Endothelial cell of umbilical vein (primary cell): ENCODE measurements at regions not wholly inside any gene's neighbourhood (a gene's known extent, or its start where the extent isn't known, plus 50 kb on each side); places are given as distances from the start of the nearest gene placed in this dataset.

Experiments
- BruUV-seq: library from RNA; stranded (reverse); fragments of 400-500 nt; replicated peaks from 2 replicates; lab custom pipeline; 2021; lab: Mats Ljungman, UMichigan
- CTCF ChIA-PET: fragments of 300-600, 350-600 bp; sonication (Branson Sonifier 250); formaldehyde crosslinking; loops from one replicate; lab custom pipeline; 2021; ENCODE audit warnings: antibody characterized with exemption, inconsistent platforms; lab: Charles Lee
- POLR2A ChIA-PET: fragments of 300-600, 350-600 bp; sonication (Branson Sonifier 250); formaldehyde crosslinking; loops from one replicate; lab custom pipeline; 2021; ENCODE audit warnings: antibody characterized with exemption, inconsistent platforms; lab: Charles Lee
- DNase-seq: peaks from one replicate; pipeline ENCODE4 v3.0.0-alpha.2; 2011; ENCODE audit warnings: low read depth, low spot score
- FAIRE-seq: peaks from 2 replicates; lab custom pipeline; 2011; peaks lifted over from hg19 to GRCh38; lab: Jason Lieb, UNC
- H2AFZ ChIP-seq: 2 replicates; pipeline ENCODE4 v1.6.0; 2012; ENCODE audit warnings: low read depth, low read length, control low read depth, inconsistent platforms
- H3K27ac ChIP-seq: 2 replicates; pipeline ENCODE4 v1.5.1; 2011; ENCODE audit warnings: low read depth, mild to moderate bottlenecking, control low read depth, low read length, moderate library complexity; ENCODE audit not compliant: insufficient read depth
- H3K27me3 ChIP-seq, 2 experiments: 2 replicates each; pipeline versions ENCODE4 v1.6.0 to v1.6.1; 2011; ENCODE audit warnings: low read length in 2 of 2, mixed read lengths in 1 of 2; ENCODE audit not compliant: control insufficient read depth in 2 of 2, insufficient read depth in 2 of 2
- H3K36me3 ChIP-seq, 2 experiments: 2 replicates in 1 of 2; 3 replicates in 1 of 2; pipeline ENCODE4 v1.5.1; 2011; ENCODE audit warnings: low read length in 2 of 2, mild to moderate bottlenecking in 1 of 2, moderate library complexity in 1 of 2; ENCODE audit not compliant: control insufficient read depth in 2 of 2, insufficient read depth in 2 of 2; ENCODE audit errors: extremely low read depth in 1 of 2
- H3K4me1 ChIP-seq: 3 replicates; pipeline ENCODE4 v1.5.1; 2011; ENCODE audit warnings: mild to moderate bottlenecking, low read length; ENCODE audit not compliant: control insufficient read depth, insufficient read depth; ENCODE audit errors: extremely low read depth
- H3K4me2 ChIP-seq: 2 replicates; pipeline ENCODE4 v1.6.1; 2011; ENCODE audit warnings: low read length, control low read depth, mixed read lengths; ENCODE audit not compliant: insufficient read depth
- H3K4me3 ChIP-seq, 3 experiments: fragments of 200-600 bp in 1 of 3; sonication (generic), shearing (Covaris generic) in 1 of 3; replicated peaks in 1 of 3; 2 replicates each; pipeline ENCODE4 v1.5.1; 2011 to 2016; ENCODE audit warnings: control low read depth in 3 of 3, low read length in 3 of 3, mild to moderate bottlenecking in 2 of 3, inconsistent platforms in 1 of 3, low read depth in 1 of 3, moderate library complexity in 1 of 3; ENCODE audit not compliant: insufficient read depth in 1 of 3
- H3K79me2 ChIP-seq: 2 replicates; pipeline ENCODE4 v1.6.0; 2012; ENCODE audit warnings: low read length, inconsistent platforms; ENCODE audit not compliant: control insufficient read depth, insufficient read depth
- H3K9ac ChIP-seq: replicated peaks from 2 replicates; pipeline ENCODE3; 2011; ENCODE audit warnings: low read length, control low read depth; ENCODE audit not compliant: insufficient read depth; ENCODE audit errors: extremely low read depth
- H3K9me1 ChIP-seq: replicated peaks from 3 replicates; pipeline ENCODE4 v1.6.0; 2011; ENCODE audit warnings: mild to moderate bottlenecking, low read length; ENCODE audit not compliant: control insufficient read depth, insufficient read depth; ENCODE audit errors: extremely low read depth
- H3K9me3 ChIP-seq: replicated peaks from 2 replicates; pipeline ENCODE4 v1.5.1; 2012; ENCODE audit warnings: low read length, inconsistent platforms; ENCODE audit not compliant: control insufficient read depth, insufficient read depth
- H4K20me1 ChIP-seq: replicated peaks from 2 replicates; pipeline ENCODE3; 2011; ENCODE audit warnings: mild to moderate bottlenecking, low read length; ENCODE audit not compliant: control insufficient read depth, insufficient read depth; ENCODE audit errors: extremely low read depth
- CTCF ChIP-seq, 2 donors: IDR thresholded peaks; 1 replicate in 1 of 2; 2 replicates in 1 of 2; pipeline ENCODE4 v1.5.1; 2011; ENCODE audit warnings: low read length in 2 of 2, mild to moderate bottlenecking in 2 of 2, moderate library complexity in 2 of 2, control low read depth in 1 of 2, inconsistent platforms in 1 of 2, low read depth in 1 of 2; ENCODE audit not compliant: insufficient read depth in 1 of 2; ENCODE audit errors: extremely low read depth in 1 of 2
- EZH2 ChIP-seq: IDR thresholded peaks from 2 replicates; pipeline ENCODE4 v1.6.1; 2012; ENCODE audit warnings: borderline replicate concordance, low read depth, mild to moderate bottlenecking, moderate library complexity, low read length, inconsistent platforms; ENCODE audit not compliant: severe bottlenecking
- FOS ChIP-seq: IDR thresholded peaks from 2 replicates; pipeline ENCODE4 v1.6.1; 2011; ENCODE audit warnings: mild to moderate bottlenecking, low read length, moderate library complexity, borderline replicate concordance; ENCODE audit not compliant: insufficient read depth
- GATA2 ChIP-seq: IDR thresholded peaks from 2 replicates; pipeline ENCODE4 v1.7.0; 2011; ENCODE audit warnings: low read depth, mild to moderate bottlenecking, moderate library complexity, mixed read lengths, low read length; ENCODE audit not compliant: insufficient read length, insufficient read depth
- JUN ChIP-seq: IDR thresholded peaks from 2 replicates; pipeline ENCODE4 v1.6.1; 2011; ENCODE audit warnings: borderline replicate concordance, low read depth; ENCODE audit not compliant: insufficient read length, insufficient read depth
- MAX ChIP-seq: IDR thresholded peaks from 2 replicates; pipeline ENCODE4 v1.6.1; 2011; ENCODE audit not compliant: insufficient read depth, insufficient read length
- MYC ChIP-seq: IDR thresholded peaks from one replicate; pipeline ENCODE4 v1.6.1; 2011; ENCODE audit warnings: mild to moderate bottlenecking, low read depth, low read length
- POLR2A ChIP-seq: IDR thresholded peaks from 2 replicates; pipeline ENCODE4 v1.6.1; 2012; ENCODE audit warnings: low read depth, mild to moderate bottlenecking, control low read depth, low read length
- POLR2AphosphoS5 ChIP-seq: IDR thresholded peaks from 2 replicates; pipeline ENCODE4 v1.6.1; 2012; ENCODE audit warnings: low read depth, mild to moderate bottlenecking, control low read depth, low read length, moderate library complexity; ENCODE audit not compliant: insufficient read depth
- dilution Hi-C: fragments of 300-500 bp; cut with MboI; formaldehyde crosslinking; loops from one replicate; pipeline ENCODE4 v1.15.0; 2019; ENCODE audit warnings: low sequenced_read_pairs; ENCODE audit not compliant: extremely low pct_ligation_motif_present
- intact Hi-C: fragments of 100-400 bp; cut with micrococcal nuclease; formaldehyde crosslinking; loops from one replicate; pipeline ENCODE4 v1.10.0; 2022

GRCh38 chr4:179563741-179564140 is 2121.5 kb upstream of the AGA start:
- CTCF ChIA-PET = no interaction called here
- Histone ChIP-seq H3K4me2 (no peak overlapping the region), H3K9me1 (no peaks in the 10 kb centered on the region), H3K4me1 (no peaks in the 10 kb centered on the region), H3K79me2 (no peaks in the 10 kb centered on the region), H3K27me3 (no peaks in the 10 kb centered on the region), H3K4me3 (no peak overlapping the region), H3K9ac (no peak overlapping the region), H3K36me3 (no peaks in the 10 kb centered on the region), H4K20me1 (no peaks in the 10 kb centered on the region), H2AFZ (no peak overlapping the region), H3K9me3 (peaks cover 4% of the 10 kb centered on the region), H3K27ac (no peak overlapping the region)
- POLR2A ChIA-PET = no interaction called here
- intact Hi-C loops (no loop called here), dilution Hi-C loops (no loop called here)
- DNase-seq = no peak
- no TSS peak for BruUV-seq
- TF ChIP-seq JUN (no peak), FOS (no peak), GATA2 (no peak), POLR2A (no peak), EZH2 (no peak), POLR2AphosphoS5 (no peak), MYC (no peak), MAX (no peak), CTCF (IDR thresholded peaks at IDR 0.05; ENCODE audit: extremely low read depth in 1 of 2, insufficient read depth in 1 of 2, low read depth in 1 of 2, low read length in 2 of 2) (no peak)
- FAIRE-seq = no peak
